Fibroblast of peridontal ligament (primary cell): ENCODE measurements at regions not wholly inside any gene's neighbourhood (a gene's known extent, or its start where the extent isn't known, plus 50 kb on each side); places are given as distances from the start of the nearest gene placed in this dataset.

Source experiments
- DNase-seq: peaks from one replicate; pipeline ENCODE4 v3.0.0-alpha.2; 2010; ENCODE audit errors: extremely low read depth

DNA sequence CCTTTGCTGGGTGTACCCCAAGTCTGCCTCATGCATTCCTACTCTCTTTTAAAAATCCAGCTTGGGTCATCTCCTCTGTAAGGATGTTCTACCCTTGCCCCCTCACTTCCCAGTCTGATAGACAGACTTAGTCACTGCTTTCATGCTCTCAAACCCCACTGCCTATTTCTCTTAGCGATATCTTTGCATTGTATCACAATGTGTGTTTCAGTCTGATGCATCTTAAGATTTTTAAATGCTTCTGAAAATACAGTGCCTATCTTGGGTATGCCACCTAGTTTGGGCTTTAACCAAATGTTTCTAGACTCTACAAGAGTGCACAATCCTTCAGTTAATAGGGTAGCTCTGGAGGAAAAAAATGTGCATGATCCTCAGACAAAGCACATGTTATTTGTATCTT, 97.8 kb downstream of the SNX18 start:
- no peak for DNase-seq

DNA sequence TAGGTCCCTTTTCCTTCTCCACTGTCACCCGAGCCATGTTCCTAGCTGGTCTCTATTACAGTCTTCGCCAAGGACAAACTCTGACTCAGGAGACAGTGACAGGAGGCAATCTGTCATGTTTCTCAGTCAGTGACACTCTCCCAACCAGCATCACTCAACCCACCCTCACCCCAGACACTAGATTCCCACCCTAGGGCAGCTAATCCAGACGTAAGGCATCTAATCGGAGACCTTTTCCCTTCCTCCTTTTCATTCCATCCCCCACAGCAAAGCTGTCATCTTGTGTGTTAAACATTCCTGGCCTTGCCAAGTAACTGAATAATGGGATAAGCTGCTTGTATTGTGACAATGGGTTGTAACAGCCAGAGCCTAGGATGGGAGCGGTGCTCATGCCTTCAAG, 95.2 kb downstream of the SNX18 start:
- no peak for DNase-seq

DNA sequence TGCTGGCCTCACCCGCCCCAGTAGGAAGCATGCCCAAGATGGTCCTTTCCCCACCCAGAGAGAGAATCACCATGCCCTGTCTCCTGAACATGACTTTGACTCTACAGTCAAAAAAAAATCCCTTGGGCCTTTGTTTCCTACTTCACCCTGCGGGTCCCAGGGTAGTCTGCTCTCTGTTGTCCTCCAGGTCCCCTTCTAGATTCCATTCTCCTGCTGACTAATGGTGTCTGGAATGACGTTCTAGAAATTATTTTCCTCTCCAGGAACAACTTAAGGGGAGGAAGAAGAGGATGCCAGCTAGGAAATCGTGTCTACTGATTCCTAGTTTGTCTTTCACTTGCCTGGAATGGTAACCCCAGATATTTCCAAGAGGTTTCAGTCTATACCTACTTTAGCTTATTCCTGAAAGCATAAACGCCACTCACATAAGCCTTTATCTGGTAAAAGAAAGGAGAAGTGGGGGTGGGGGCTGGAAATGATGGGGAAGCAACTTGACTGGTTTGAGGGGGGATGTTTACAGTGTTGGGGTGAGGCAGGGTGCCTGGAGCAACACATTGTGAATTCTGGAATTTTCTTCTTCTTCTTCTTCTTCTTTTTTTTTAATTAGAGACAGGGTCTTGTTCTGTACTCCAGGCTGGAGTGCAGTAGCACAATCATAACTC, 93.9 kb downstream of the SNX18 start:
- DNase-seq = no peak

DNA sequence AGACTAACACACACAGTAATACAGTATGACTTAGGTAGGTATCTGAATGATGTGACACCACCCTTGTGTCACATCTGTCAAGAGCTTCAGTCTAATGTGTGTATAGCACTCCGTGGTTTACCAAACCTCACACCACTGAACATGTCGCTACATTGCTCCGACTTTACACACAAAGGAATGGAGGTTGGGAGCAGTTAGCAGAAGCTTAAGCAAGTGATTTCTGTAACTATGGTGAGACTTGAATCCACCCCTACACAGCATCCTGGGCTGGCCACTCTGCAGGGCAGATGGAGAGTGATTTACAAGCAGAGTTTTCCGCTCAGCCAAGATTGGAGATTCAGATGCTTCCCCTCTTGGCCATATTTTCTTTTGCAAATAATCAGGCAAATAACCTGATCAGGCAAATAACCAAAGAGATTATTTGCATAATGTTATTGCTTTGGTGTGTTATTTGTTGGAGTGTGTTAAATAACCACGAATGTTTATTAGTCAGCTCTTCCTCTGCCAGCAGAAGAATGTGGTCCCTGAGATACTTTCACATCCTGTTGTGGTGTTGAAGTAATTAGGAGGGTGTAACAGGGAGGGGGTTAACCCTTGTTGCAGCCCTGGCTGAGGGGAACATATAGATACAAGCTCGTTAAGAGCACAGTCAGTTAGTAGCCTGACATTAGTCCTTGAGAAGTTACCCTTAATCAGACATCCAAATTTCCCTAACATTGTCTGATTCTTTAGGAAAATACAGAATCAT, 92.8 kb downstream of the SNX18 start:
- DNase-seq = no peak

DNA sequence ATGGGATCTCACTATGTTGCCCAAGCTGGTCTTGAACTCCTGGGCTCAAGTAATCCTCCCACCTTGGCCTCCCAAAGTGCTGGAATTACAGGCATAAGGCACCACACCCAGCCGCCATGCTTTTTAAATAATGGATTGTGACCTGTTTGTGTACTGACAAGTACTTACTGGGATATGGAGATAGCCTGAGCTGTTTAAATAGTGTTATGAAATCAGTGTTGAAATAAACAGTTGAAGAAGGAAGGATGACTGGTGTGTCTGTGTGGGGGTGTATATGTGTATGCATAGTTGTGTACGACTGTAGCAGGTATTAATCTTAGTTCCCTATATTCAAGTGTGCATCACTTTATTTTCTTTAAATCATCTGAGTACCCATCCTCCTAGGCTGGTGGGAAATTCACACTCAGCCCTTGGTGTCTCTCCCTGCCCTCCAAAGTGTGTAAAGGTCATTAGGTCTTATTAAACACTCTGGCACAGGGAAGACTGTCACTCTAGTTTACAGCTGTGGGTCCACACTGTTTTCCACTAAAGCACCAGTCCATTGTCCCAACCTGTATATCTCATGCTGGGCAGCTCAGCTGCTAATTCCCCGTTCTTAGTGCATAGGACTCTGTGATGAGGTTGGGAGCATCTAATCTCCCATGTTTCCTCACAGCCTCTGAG, 91.0 kb downstream of the SNX18 start:
- DNase-seq = no peak

DNA sequence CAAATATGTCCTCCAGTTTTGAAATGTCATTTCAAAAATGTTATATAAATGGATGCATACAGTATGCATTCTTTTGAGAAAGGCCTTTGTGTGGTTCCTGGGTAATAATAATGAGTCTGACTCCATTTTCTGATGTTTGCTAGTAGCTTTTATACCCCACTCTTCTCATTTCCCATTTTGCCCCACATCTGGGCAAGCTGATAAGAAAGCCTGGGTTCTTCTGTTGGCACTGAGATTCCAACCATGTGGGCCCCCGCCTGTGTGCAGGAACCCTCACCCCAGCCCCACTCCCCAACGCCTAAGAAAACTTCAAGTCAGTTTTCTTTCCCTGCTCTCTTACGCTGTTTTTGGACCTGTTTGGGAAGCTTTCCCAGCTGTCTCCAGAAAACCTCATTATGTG, 89.4 kb downstream of the SNX18 start:
- DNase-seq = no peak

DNA sequence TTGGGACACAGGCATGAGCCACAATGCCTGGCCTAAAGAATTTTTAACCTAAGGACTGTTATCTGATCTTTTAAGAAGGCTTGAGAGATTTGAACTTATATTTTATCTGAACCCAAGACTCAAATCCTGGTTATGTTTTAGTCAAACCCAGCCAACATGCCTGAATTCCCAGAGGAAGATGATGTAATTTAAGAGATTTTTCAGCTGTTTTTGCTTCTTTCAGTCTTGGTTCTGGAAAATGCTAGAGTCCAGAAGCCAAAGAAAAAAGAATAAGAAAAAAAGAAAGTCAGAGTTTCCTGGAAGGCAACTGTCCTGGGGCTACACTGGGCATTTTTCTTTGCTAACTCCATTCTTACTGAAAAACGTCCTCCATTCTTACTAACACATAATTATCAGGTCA, 85.8 kb downstream of the SNX18 start:
- peak; percentile 93 for DNase-seq

DNA sequence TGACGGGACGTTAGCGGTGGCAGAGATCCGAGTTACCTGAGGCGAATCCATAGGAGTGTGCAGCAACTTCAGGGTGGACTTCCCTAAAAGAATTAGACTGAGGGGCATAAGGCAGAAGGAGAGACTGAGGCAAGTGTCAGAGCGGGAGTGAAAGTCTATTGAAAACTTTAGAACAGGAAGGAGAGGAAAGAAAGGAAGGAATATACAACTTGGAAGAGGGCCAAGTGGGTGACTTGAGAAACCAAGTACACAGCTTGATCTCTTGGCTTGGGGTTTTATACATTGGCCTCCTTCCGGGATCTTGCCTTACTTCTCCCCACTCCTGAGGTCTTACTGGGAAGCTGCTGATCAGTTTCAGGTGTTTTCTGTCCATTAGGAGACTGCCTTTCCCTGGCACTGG, 84.9 kb downstream of the SNX18 start:
- DNase-seq = no peak

DNA sequence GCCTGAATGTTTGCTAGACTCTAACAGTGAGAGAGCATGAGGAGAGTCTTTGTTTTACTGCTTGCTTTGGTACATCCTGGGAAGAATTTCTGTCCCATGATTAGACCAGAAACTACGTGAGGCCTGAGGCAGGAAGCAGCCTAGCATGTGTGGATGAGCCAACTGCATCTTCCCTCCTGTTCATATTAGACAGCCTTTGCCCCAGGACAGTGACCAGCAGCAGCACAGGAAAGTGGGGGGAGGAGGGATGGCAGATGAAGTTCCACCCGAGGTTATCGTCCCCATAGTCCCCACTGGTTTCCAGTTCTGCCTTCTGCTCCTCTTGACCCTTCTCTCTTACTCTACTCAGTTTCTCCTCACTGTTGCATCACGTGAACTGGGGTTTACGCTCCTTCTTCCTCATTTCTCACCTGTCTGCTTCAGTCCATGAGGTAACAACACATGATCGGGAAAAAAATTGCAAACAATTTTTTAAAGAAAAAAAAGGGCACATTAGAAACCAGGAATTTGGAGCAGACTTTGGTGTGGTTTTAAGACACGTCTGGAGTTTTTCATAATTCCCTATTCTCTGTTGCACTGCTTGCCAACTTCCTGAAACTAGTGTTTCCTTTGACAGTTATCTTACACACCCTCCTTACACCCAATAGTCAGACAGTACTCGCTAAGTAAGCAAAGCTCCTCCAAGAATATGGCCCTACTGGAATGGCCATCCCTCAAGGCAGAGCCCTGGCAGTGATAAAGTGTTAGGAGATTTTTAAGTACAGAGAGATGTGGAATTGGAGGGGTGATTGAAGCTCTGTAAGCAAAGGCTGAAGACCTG, 84.1 kb downstream of the SNX18 start:
- no peak for DNase-seq
